GM19438 (cell line): ENCODE measurements at regions not wholly inside any gene's neighbourhood (a gene's known extent, or its start where the extent isn't known, plus 50 kb on each side); places are given as distances from the start of the nearest gene placed in this dataset.

ENCODE experiments used
- ATAC-seq: cut with Tn5 transposase; IDR thresholded peaks from one replicate; pipeline ENCODE4 v1.9.1; 2021; ENCODE audit warnings: low read depth; ENCODE audit not compliant: unreplicated experiment

GRCh38 chr9:73738741-73739530, 587.3 kb downstream of the ANXA1 start:
- no peak for ATAC-seq

- no peak for ATAC-seq
Observed at GRCh38 chr9:73741316-73741715, 589.7 kb downstream of the ANXA1 start.

GRCh38 chr9:73742412-73742811, 590.7 kb downstream of the ANXA1 start:
- ATAC-seq = no peak

- ATAC-seq = no peak
Observed at GRCh38 chr9:73743826-73744225, 592.2 kb downstream of the ANXA1 start.

- no peak for ATAC-seq
Observed at GRCh38 chr9:73745598-73745997, 593.9 kb downstream of the ANXA1 start.

- ATAC-seq = no peak
Observed at GRCh38 chr9:73753171-73753570, 601.5 kb downstream of the ANXA1 start.

- ATAC-seq = no peak
Observed at GRCh38 chr9:73761905-73762304, 610.2 kb downstream of the ANXA1 start.

- no peak for ATAC-seq
Observed at GRCh38 chr9:73773896-73774295, 622.2 kb downstream of the ANXA1 start.

- no peak for ATAC-seq
Observed at GRCh38 chr9:73775757-73776156, 624.1 kb downstream of the ANXA1 start.

GRCh38 chr9:73780916-73781315, 629.3 kb downstream of the ANXA1 start:
- ATAC-seq = no peak

- ATAC-seq = no peak
Observed at GRCh38 chr9:73782166-73782565, 630.5 kb downstream of the ANXA1 start.

- no peak for ATAC-seq
Observed at GRCh38 chr9:73799446-73799845, 647.8 kb downstream of the ANXA1 start.

- no peak for ATAC-seq
Observed at GRCh38 chr9:73805111-73805510, 653.4 kb downstream of the ANXA1 start.

GRCh38 chr9:73805853-73806458, 654.3 kb downstream of the ANXA1 start:
- ATAC-seq = no peak

- no peak for ATAC-seq
Observed at GRCh38 chr9:73806876-73807275, 655.2 kb downstream of the ANXA1 start.

GRCh38 chr9:73807952-73808351, 656.3 kb downstream of the ANXA1 start:
- no peak for ATAC-seq

GRCh38 chr9:73810585-73811215, 659.0 kb downstream of the ANXA1 start:
- no peak for ATAC-seq

GRCh38 chr9:73813546-73813945, 661.9 kb downstream of the ANXA1 start:
- no peak for ATAC-seq

GRCh38 chr9:73816905-73817304, 665.2 kb downstream of the ANXA1 start:
- no peak for ATAC-seq

- no peak for ATAC-seq
Observed at GRCh38 chr9:73824671-73825070, 672.5 kb upstream of the RORB start.

GRCh38 chr9:73838871-73839270, 658.3 kb upstream of the RORB start:
- no peak for ATAC-seq

- ATAC-seq = no peak
Observed at GRCh38 chr9:73839471-73839870, 657.7 kb upstream of the RORB start.
